ENCODE measurements at regions not wholly inside any gene's neighbourhood (a gene's known extent, or its start where the extent isn't known, plus 50 kb on each side); places are given as distances from the start of the nearest gene placed in this dataset.

DNA sequence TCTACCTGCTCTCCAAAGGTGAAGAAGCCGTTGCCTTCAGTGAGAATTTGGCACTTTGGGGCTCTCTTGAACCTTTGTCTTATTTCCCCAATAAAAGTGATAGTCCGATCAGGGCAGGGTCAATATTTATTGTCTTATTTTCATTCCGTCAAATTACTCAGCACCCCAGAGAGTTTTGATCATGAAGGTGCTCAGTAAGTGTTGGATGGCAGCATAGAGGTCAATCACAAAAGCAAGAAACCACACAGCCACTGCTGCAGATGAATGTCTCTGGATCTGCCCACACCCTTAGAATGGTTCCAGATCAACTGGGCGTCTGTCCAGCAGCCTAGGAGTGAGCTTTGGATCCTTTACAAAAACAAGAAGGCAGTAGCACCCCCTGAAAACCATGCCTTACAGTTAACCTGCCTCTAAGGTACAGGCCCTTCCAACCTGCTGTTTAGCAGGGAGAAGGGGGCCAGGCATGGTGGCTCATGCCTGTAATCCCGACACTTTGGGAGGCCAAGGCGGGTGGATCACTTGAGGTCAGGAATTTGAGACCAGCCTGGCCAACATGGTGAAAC, 97.3 kb downstream of the PSMG1 start:
- TF ChIP-seq, protein P1, sequence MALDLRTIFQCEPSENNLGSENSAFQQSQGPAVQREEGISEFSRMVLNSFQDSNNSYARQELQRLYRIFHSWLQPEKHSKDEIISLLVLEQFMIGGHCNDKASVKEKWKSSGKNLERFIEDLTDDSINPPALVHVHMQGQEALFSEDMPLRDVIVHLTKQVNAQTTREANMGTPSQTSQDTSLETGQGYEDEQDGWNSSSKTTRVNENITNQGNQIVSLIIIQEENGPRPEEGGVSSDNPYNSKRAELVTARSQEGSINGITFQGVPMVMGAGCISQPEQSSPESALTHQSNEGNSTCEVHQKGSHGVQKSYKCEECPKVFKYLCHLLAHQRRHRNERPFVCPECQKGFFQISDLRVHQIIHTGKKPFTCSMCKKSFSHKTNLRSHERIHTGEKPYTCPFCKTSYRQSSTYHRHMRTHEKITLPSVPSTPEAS (tag by site-specific recombination; IDR thresholded peaks at IDR 0.05): no peak
- no peak for TF ChIP-seq ZNF324 (tag by site-specific recombination; IDR thresholded peaks at IDR 0.05)
- TF ChIP-seq ZNF214 (tag by site-specific recombination; IDR thresholded peaks at IDR 0.05; ENCODE audit: borderline replicate concordance): peak; percentile 94
- no peaks in the 10 kb centered on the region for H3K4me1 ChIP-seq (ENCODE audit: control insufficient read depth, insufficient read depth, low read length)
- H3K9me3 ChIP-seq (ENCODE audit: control insufficient read depth, insufficient read depth, low read depth, low read length): no peaks in the 10 kb centered on the region
- CTCF ChIA-PET: interaction anchor here (0.7 to 2.7 kb wide), 2 partner anchors 10 to 11 kb away, joined by 4 to 12 read pairs; no protein-coding TSS in a partner anchor
- H3K27ac ChIP-seq (ENCODE audit: extremely low read depth, low read depth, low read length): no peak overlapping the region
- H3K4me3 ChIP-seq (ENCODE audit: low read depth, low read length): no peak overlapping the region
- no peaks in the 10 kb centered on the region for H3K36me3 ChIP-seq (ENCODE audit: control insufficient read depth in 2 of 2, insufficient read depth in 1 of 2, low read length in 2 of 2)
- POLR2A ChIA-PET: interaction anchor here (1.1 kb wide), 1 partner anchor 14 kb away, joined by 3 read pairs; no protein-coding TSS in a partner anchor

DNA sequence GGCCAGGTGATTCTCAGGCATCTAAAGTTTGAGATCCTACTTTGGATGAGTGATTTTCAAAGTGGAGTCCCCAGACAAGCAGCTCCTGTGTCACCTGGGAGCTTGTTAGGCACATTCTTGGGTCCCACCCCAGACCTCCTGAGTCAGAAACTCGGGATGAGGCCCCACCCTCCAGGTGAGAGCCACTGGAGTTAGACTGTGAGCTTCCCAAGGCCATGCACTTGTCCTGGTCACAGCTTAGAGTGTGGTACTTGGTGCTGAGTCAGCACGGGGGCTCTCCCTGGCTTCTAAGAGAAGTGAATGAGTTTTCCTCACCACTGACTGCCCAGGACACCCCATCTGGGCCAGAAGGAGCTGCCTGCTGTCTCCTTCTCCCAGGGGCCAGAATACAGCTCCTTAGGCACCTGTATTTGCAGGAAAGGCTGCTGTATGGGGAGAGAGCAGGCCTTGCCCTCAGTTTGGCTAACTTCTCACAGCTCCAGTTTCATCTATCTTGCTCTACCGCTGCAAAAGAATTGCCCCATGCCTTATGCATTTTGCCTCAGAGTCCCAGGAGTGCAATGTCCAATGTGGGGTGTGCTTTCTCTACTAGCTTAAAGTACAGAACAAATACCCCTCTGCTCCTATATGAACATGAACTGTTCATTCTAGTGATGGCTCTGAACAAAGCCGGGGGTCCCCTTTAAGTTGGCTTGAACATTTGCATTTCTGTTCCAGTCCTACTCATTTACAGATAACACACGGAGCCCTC, 98.1 kb downstream of the PSMG1 start:
- TF ChIP-seq ZNF510 (tag by site-specific recombination; IDR thresholded peaks at IDR 0.05; ENCODE audit: insufficient replicate concordance) (no peak), BCL11A (tag by site-specific recombination; IDR thresholded peaks at IDR 0.05; ENCODE audit: low read depth) (no peak), ZNF560 (tag by site-specific recombination; IDR thresholded peaks at IDR 0.05; ENCODE audit: borderline replicate concordance) (no peak), ZNF785 (tag by site-specific recombination; IDR thresholded peaks at IDR 0.05) (no peak), ZNF549 (tag by site-specific recombination; IDR thresholded peaks at IDR 0.05) (no peak), ZNF426 (tag by site-specific recombination; IDR thresholded peaks at IDR 0.05) (no peak), HOXA7 (CRISPR knock-in tag; IDR thresholded peaks at IDR 0.05; ENCODE audit: borderline replicate concordance) (no peak), ZNF324 (tag by site-specific recombination; IDR thresholded peaks at IDR 0.05) (no peak), SALL2 (tag by site-specific recombination; IDR thresholded peaks at IDR 0.05; ENCODE audit: borderline replicate concordance) (no peak), ZNF600 (tag by site-specific recombination; IDR thresholded peaks at IDR 0.05) (no peak), ZBTB1 (tag by site-specific recombination; IDR thresholded peaks at IDR 0.05) (no peak), ZNF223 (tag by site-specific recombination; IDR thresholded peaks at IDR 0.05) (no peak), ZNF521 (tag by site-specific recombination; IDR thresholded peaks at IDR 0.05) (no peak), ZNF214 (tag by site-specific recombination; IDR thresholded peaks at IDR 0.05; ENCODE audit: borderline replicate concordance) (no peak), ZNF530 (tag by site-specific recombination; IDR thresholded peaks at IDR 0.05; ENCODE audit: low read depth) (no peak)
- TF ChIP-seq, protein P2, sequence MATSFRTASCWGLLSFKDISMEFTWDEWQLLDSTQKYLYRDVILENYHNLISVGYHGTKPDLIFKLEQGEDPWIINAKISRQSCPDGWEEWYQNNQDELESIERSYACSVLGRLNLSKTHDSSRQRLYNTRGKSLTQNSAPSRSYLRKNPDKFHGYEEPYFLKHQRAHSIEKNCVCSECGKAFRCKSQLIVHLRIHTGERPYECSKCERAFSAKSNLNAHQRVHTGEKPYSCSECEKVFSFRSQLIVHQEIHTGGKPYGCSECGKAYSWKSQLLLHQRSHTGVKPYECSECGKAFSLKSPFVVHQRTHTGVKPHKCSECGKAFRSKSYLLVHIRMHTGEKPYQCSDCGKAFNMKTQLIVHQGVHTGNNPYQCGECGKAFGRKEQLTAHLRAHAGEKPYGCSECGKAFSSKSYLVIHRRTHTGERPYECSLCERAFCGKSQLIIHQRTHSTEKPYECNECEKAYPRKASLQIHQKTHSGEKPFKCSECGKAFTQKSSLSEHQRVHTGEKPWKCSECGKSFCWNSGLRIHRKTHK (tag by site-specific recombination; IDR thresholded peaks at IDR 0.05): no peak
- TF ChIP-seq, protein P3, sequence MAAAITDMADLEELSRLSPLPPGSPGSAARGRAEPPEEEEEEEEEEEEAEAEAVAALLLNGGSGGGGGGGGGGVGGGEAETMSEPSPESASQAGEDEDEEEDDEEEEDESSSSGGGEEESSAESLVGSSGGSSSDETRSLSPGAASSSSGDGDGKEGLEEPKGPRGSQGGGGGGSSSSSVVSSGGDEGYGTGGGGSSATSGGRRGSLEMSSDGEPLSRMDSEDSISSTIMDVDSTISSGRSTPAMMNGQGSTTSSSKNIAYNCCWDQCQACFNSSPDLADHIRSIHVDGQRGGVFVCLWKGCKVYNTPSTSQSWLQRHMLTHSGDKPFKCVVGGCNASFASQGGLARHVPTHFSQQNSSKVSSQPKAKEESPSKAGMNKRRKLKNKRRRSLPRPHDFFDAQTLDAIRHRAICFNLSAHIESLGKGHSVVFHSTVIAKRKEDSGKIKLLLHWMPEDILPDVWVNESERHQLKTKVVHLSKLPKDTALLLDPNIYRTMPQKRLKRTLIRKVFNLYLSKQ (tag by site-specific recombination; IDR thresholded peaks at IDR 0.05; ENCODE audit: borderline replicate concordance): no peak
- TF ChIP-seq, protein P4, sequence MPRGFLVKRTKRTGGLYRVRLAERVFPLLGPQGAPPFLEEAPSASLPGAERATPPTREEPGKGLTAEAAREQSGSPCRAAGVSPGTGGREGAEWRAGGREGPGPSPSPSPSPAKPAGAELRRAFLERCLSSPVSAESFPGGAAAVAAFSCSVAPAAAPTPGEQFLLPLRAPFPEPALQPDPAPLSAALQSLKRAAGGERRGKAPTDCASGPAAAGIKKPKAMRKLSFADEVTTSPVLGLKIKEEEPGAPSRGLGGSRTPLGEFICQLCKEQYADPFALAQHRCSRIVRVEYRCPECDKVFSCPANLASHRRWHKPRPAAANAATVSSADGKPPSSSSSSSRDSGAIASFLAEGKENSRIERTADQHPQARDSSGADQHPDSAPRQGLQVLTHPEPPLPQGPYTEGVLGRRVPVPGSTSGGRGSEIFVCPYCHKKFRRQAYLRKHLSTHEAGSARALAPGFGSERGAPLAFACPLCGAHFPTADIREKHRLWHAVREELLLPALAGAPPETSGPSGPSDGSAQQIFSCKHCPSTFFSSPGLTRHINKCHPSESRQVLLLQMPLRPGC (tag by site-specific recombination; IDR thresholded peaks at IDR 0.05): no peak
- TF ChIP-seq, protein P5, sequence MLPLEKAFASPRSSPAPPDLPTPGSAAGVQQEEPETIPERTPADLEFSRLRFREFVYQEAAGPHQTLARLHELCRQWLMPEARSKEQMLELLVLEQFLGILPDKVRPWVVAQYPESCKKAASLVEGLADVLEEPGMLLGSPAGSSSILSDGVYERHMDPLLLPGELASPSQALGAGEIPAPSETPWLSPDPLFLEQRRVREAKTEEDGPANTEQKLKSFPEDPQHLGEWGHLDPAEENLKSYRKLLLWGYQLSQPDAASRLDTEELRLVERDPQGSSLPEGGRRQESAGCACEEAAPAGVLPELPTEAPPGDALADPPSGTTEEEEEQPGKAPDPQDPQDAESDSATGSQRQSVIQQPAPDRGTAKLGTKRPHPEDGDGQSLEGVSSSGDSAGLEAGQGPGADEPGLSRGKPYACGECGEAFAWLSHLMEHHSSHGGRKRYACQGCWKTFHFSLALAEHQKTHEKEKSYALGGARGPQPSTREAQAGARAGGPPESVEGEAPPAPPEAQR (tag by site-specific recombination; IDR thresholded peaks at IDR 0.05): no peak
- Histone ChIP-seq H3K4me1 (ENCODE audit: control insufficient read depth, insufficient read depth, low read length) (no peaks in the 10 kb centered on the region), H3K27ac (ENCODE audit: extremely low read depth, low read depth, low read length) (no peak overlapping the region), H3K9me3 (ENCODE audit: control insufficient read depth, insufficient read depth, low read depth, low read length) (no peaks in the 10 kb centered on the region), H3K4me3 (ENCODE audit: low read depth, low read length) (no peak overlapping the region), H3K36me3 (ENCODE audit: control insufficient read depth in 2 of 2, insufficient read depth in 1 of 2, low read length in 2 of 2) (no peaks in the 10 kb centered on the region)
- ChIA-PET CTCF (interaction anchor here (0.7 to 2.7 kb wide), 4 partner anchors 11 to 497 kb away, joined by 3 to 12 read pairs (median 4); no protein-coding TSS in a partner anchor), POLR2A (interaction anchor here (1.1 kb wide), 1 partner anchor 15 kb away, joined by 3 read pairs; no protein-coding TSS in a partner anchor)
